ENCODE measurements at regions not wholly inside any gene's neighbourhood (a gene's known extent, or its start where the extent isn't known, plus 50 kb on each side); places are given as distances from the start of the nearest gene placed in this dataset.

- H3K4me3 Mint-ChIP-seq = no peak overlapping the region
- H3K27ac Mint-ChIP-seq (ENCODE audit: unreplicated experiment) = no peak overlapping the region
- H3K27me3 Mint-ChIP-seq (ENCODE audit: low read depth) = no peaks in the 10 kb centered on the region
- no peaks in the 10 kb centered on the region for H3K4me1 Mint-ChIP-seq
- no peak for DNase-seq (ENCODE audit: low read depth, low spot score)
- peaks cover 5% of the 10 kb centered on the region for H3K36me3 Mint-ChIP-seq (ENCODE audit: low read depth)
- no peak for TF ChIP-seq CTCF (conservative IDR thresholded peaks at IDR 0.05)
- no peaks in the 10 kb centered on the region for H3K9me3 Mint-ChIP-seq
Measured at GRCh38 chr9:35552837-35553236, 52.2 kb upstream of the TESK1 start.

- no peaks in the 10 kb centered on the region for H3K9me3 Mint-ChIP-seq
- no peak overlapping the region for H3K27ac Mint-ChIP-seq (ENCODE audit: unreplicated experiment)
- no peak overlapping the region for H3K4me3 Mint-ChIP-seq
- peak; percentile 55 for DNase-seq (ENCODE audit: low read depth, low spot score)
- TF ChIP-seq CTCF (conservative IDR thresholded peaks at IDR 0.05) = peak; percentile 88
- H3K36me3 Mint-ChIP-seq (ENCODE audit: low read depth) = peaks cover 9% of the 10 kb centered on the region
- H3K4me1 Mint-ChIP-seq = no peaks in the 10 kb centered on the region
- no peaks in the 10 kb centered on the region for H3K27me3 Mint-ChIP-seq (ENCODE audit: low read depth)
Measured at GRCh38 chr9:35553670-35554543, 51.2 kb upstream of the TESK1 start.

- Mint-ChIP-seq H3K4me1 (no peaks in the 10 kb centered on the region), H3K9me3 (no peaks in the 10 kb centered on the region), H3K36me3 (ENCODE audit: low read depth) (peaks cover 10% of the 10 kb centered on the region), H3K27me3 (ENCODE audit: low read depth) (no peaks in the 10 kb centered on the region), H3K4me3 (no peak overlapping the region), H3K27ac (ENCODE audit: unreplicated experiment) (no peak overlapping the region)
- no peak for TF ChIP-seq CTCF (conservative IDR thresholded peaks at IDR 0.05)
- DNase-seq (ENCODE audit: low read depth, low spot score) = no peak
Measured at GRCh38 chr9:35555246-35555701, 49.8 kb upstream of the TESK1 start.

All from neural crest cell (in vitro differentiated cells).